ENCODE measurements at regions not wholly inside any gene's neighbourhood (a gene's known extent, or its start where the extent isn't known, plus 50 kb on each side); places are given as distances from the start of the nearest gene placed in this dataset.

- peaks cover 17% of the 10 kb centered on the region; the same call in 1 of the 2 replicates for H3K27me3 ChIP-seq (ENCODE audit: low read depth, low read length)
- no peak overlapping the region for H3K9ac ChIP-seq (ENCODE audit: low read length)
- no peaks in the 10 kb centered on the region for H3K9me3 ChIP-seq (ENCODE audit: insufficient read depth, low read length)
- H3K4me3 ChIP-seq (ENCODE audit: low read length) = no peak overlapping the region
- H3K4me2 ChIP-seq (ENCODE audit: low read length) = no peak overlapping the region
- H3K79me2 ChIP-seq (ENCODE audit: low read length) = no peaks in the 10 kb centered on the region
- no peak overlapping the region for H2AFZ ChIP-seq (ENCODE audit: low read depth, low read length)
- H4K20me1 ChIP-seq (ENCODE audit: insufficient read depth, low read length) = no peaks in the 10 kb centered on the region
- H3K36me3 ChIP-seq (replicated peaks; ENCODE audit: low read depth, low read length) = no peaks in the 10 kb centered on the region
- H3K27ac ChIP-seq (ENCODE audit: low read length) = no peak overlapping the region
- TF ChIP-seq CTCF (IDR thresholded peaks at IDR 0.05; ENCODE audit: low read depth, low read length) (no peak), EZH2phosphoT487 (IDR thresholded peaks at IDR 0.05; ENCODE audit: low read depth) (no peak)
- H3K4me1 ChIP-seq (ENCODE audit: low read length) = peaks cover 4% of the 10 kb centered on the region; the same call in 1 of the 2 replicates
Measured at GRCh38 chr1:224542783-224543440, 73.2 kb upstream of the CNIH3 start.

- Histone ChIP-seq H2AFZ (ENCODE audit: low read depth, low read length) (no peak overlapping the region), H3K27me3 (ENCODE audit: low read depth, low read length) (peaks cover 17% of the 10 kb centered on the region; the same call in 1 of the 2 replicates), H4K20me1 (ENCODE audit: insufficient read depth, low read length) (no peaks in the 10 kb centered on the region), H3K79me2 (ENCODE audit: low read length) (no peaks in the 10 kb centered on the region), H3K4me2 (ENCODE audit: low read length) (no peak overlapping the region), H3K9me3 (ENCODE audit: insufficient read depth, low read length) (no peaks in the 10 kb centered on the region), H3K36me3 (replicated peaks; ENCODE audit: low read depth, low read length) (no peaks in the 10 kb centered on the region), H3K27ac (ENCODE audit: low read length) (no peak overlapping the region), H3K4me3 (ENCODE audit: low read length) (no peak overlapping the region), H3K4me1 (ENCODE audit: low read length) (peaks cover 4% of the 10 kb centered on the region; the same call in 1 of the 2 replicates), H3K9ac (ENCODE audit: low read length) (no peak overlapping the region)
- TF ChIP-seq EZH2phosphoT487 (IDR thresholded peaks at IDR 0.05; ENCODE audit: low read depth) = no peak
- no peak for TF ChIP-seq CTCF (IDR thresholded peaks at IDR 0.05; ENCODE audit: low read depth, low read length)
Measured at GRCh38 chr1:224543453-224543852, 72.7 kb upstream of the CNIH3 start.

- Histone ChIP-seq H3K9ac (ENCODE audit: low read length) (no peak overlapping the region), H3K4me2 (ENCODE audit: low read length) (no peak overlapping the region), H3K9me3 (ENCODE audit: insufficient read depth, low read length) (no peaks in the 10 kb centered on the region), H3K36me3 (replicated peaks; ENCODE audit: low read depth, low read length) (no peaks in the 10 kb centered on the region), H3K4me1 (ENCODE audit: low read length) (peaks cover 4% of the 10 kb centered on the region; the same call in 1 of the 2 replicates), H2AFZ (ENCODE audit: low read depth, low read length) (no peak overlapping the region), H3K79me2 (ENCODE audit: low read length) (no peaks in the 10 kb centered on the region), H3K4me3 (ENCODE audit: low read length) (no peak overlapping the region), H3K27ac (ENCODE audit: low read length) (no peak overlapping the region), H4K20me1 (ENCODE audit: insufficient read depth, low read length) (no peaks in the 10 kb centered on the region), H3K27me3 (ENCODE audit: low read depth, low read length) (peaks cover 11% of the 10 kb centered on the region; the same call in 1 of the 2 replicates)
- no peak for TF ChIP-seq EZH2phosphoT487 (IDR thresholded peaks at IDR 0.05; ENCODE audit: low read depth)
- TF ChIP-seq CTCF (IDR thresholded peaks at IDR 0.05; ENCODE audit: low read depth, low read length) = no peak
Measured at GRCh38 chr1:224544346-224545110, 71.6 kb upstream of the CNIH3 start.

- Histone ChIP-seq H2AFZ (ENCODE audit: low read depth, low read length) (no peak overlapping the region), H4K20me1 (ENCODE audit: insufficient read depth, low read length) (no peaks in the 10 kb centered on the region), H3K27ac (ENCODE audit: low read length) (no peak overlapping the region), H3K4me3 (ENCODE audit: low read length) (no peak overlapping the region), H3K9ac (ENCODE audit: low read length) (no peak overlapping the region), H3K79me2 (ENCODE audit: low read length) (no peaks in the 10 kb centered on the region), H3K27me3 (ENCODE audit: low read depth, low read length) (0 out of 2 replicates have a peak, but pooled peaks cover 7% of the 10 kb centered on the region), H3K4me1 (ENCODE audit: low read length) (peaks cover 4% of the 10 kb centered on the region; the same call in 1 of the 2 replicates), H3K4me2 (ENCODE audit: low read length) (no peak overlapping the region), H3K36me3 (replicated peaks; ENCODE audit: low read depth, low read length) (no peaks in the 10 kb centered on the region), H3K9me3 (ENCODE audit: insufficient read depth, low read length) (no peaks in the 10 kb centered on the region)
- TF ChIP-seq CTCF (IDR thresholded peaks at IDR 0.05; ENCODE audit: low read depth, low read length) = no peak
- no peak for TF ChIP-seq EZH2phosphoT487 (IDR thresholded peaks at IDR 0.05; ENCODE audit: low read depth)
Measured at GRCh38 chr1:224545571-224545970, 70.5 kb upstream of the CNIH3 start.

Measured in OCI-LY3 (cell line).